Activated CD4-positive, alpha-beta T cell treated with anti-CD3 and anti-CD28 coated beads, Interleukin-2, amount 10 ng/mL, durations not matched to agents 24 days and 14 days (primary cell): ENCODE measurements at regions not wholly inside any gene's neighbourhood (a gene's known extent, or its start where the extent isn't known, plus 50 kb on each side); places are given as distances from the start of the nearest gene placed in this dataset.
A peak's percentile ranks its signal among the peaks of the same experiment; 100 is the strongest.

Source experiments
- DNase-seq: peaks from one replicate; pipeline ENCODE4 v3.0.0; 2022
- H3K27ac Mint-ChIP-seq: one replicate; pipeline ENCODE4 v1.8.0; 2022; ENCODE audit warnings: mild to moderate bottlenecking, mixed read lengths
- H3K27me3 Mint-ChIP-seq: one replicate; pipeline ENCODE4 v1.8.0; 2022; ENCODE audit warnings: mixed read lengths
- H3K36me3 Mint-ChIP-seq: one replicate; pipeline ENCODE4 v1.8.0; 2022; ENCODE audit warnings: low read depth, mild to moderate bottlenecking, mixed read lengths
- H3K4me1 Mint-ChIP-seq: one replicate; pipeline ENCODE4 v1.8.0; 2021; ENCODE audit warnings: mixed read lengths
- H3K4me3 Mint-ChIP-seq: one replicate; pipeline ENCODE4 v1.8.0; 2022; ENCODE audit warnings: mild to moderate bottlenecking, moderate library complexity, mixed read lengths
- H3K9me3 Mint-ChIP-seq: one replicate; pipeline ENCODE4 v1.8.0; 2021; ENCODE audit warnings: mixed read lengths
- intact Hi-C: fragments of 100-400 bp; cut with micrococcal nuclease; formaldehyde crosslinking; loops from one replicate; pipeline ENCODE4 v1.15.1; 2023

DNA sequence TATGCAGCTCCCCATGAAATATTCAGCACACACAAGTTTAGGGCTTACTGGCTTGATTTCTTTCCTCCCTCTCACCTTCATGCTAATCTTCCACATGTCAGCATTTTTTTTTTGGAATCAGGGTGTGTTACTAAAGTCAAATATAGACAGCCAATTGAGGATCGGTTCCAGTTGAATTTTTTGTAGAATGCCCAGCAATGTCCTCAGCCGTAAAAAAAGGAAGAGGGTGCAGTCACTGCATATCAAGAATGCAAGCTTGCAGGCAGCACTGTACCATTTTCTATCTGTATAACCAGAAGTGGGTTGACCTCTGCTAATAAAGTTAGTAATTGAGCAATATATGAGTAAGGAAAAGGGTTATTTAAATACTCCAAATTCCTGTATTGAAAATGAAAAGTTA lies 51.4 kb upstream of the CHMP2B start:
- DNase-seq: no peak
- H3K4me1 Mint-ChIP-seq: no peaks in the 10 kb centered on the region
- H3K27ac Mint-ChIP-seq: no peak overlapping the region
- H3K27me3 Mint-ChIP-seq: peaks cover 2% of the 10 kb centered on the region
- intact Hi-C loops: no loop called here
- H3K9me3 Mint-ChIP-seq: no peaks in the 10 kb centered on the region
- no peaks in the 10 kb centered on the region for H3K36me3 Mint-ChIP-seq
- no peak overlapping the region for H3K4me3 Mint-ChIP-seq

DNA sequence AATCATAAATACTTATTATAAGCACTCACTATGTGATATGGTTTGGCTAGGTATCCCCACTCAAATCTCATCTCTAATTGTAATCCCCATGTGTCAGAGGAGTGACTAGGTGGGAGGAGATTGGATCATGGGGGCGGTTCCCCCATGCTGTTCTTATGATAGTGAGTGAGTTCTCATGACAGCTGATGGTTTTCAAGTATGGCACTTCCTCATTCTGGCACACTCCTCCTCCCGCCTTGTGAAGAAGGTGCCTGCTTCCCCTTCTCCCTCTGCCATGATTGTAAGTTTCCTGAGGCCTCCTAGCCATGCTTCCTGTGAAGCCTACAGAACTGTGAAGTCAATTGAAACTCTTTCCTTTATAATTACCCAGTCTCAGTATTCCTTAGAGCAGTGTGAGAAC lies 53.3 kb upstream of the CHMP2B start:
- DNase-seq: no peak
- no peaks in the 10 kb centered on the region for H3K27me3 Mint-ChIP-seq
- intact Hi-C loops: loop anchor here (5.0 kb wide), 1 partner anchor 471 kb away; no protein-coding TSS in a partner anchor
- H3K4me3 Mint-ChIP-seq: no peak overlapping the region
- H3K9me3 Mint-ChIP-seq: no peaks in the 10 kb centered on the region
- no peaks in the 10 kb centered on the region for H3K36me3 Mint-ChIP-seq
- no peak overlapping the region for H3K27ac Mint-ChIP-seq
- no peaks in the 10 kb centered on the region for H3K4me1 Mint-ChIP-seq

DNA sequence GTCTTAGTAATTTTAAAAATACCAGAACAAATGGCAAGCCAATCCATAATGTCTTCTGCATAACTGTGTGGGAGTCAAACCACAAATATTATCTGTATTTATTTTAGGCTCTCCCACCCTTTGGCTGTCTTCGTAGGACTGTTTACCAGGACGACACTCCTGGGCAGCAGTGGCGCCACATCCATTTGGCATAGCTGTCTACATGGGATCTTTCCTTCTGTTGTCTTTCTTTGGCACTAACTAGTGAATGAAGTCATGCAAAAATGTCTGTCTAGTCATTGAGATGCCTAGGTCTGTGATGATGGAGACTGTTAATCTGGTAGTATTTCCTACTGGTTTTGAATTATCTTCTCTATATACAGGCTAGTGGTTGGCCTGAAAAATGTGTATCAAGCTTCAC lies 54.0 kb upstream of the CHMP2B start:
- Mint-ChIP-seq H3K36me3 (no peaks in the 10 kb centered on the region), H3K4me3 (no peak overlapping the region), H3K4me1 (no peaks in the 10 kb centered on the region), H3K9me3 (no peaks in the 10 kb centered on the region), H3K27ac (no peak overlapping the region), H3K27me3 (no peaks in the 10 kb centered on the region)
- intact Hi-C loops: loop anchor here (5.0 kb wide), 1 partner anchor 471 kb away; no protein-coding TSS in a partner anchor
- no peak for DNase-seq

DNA sequence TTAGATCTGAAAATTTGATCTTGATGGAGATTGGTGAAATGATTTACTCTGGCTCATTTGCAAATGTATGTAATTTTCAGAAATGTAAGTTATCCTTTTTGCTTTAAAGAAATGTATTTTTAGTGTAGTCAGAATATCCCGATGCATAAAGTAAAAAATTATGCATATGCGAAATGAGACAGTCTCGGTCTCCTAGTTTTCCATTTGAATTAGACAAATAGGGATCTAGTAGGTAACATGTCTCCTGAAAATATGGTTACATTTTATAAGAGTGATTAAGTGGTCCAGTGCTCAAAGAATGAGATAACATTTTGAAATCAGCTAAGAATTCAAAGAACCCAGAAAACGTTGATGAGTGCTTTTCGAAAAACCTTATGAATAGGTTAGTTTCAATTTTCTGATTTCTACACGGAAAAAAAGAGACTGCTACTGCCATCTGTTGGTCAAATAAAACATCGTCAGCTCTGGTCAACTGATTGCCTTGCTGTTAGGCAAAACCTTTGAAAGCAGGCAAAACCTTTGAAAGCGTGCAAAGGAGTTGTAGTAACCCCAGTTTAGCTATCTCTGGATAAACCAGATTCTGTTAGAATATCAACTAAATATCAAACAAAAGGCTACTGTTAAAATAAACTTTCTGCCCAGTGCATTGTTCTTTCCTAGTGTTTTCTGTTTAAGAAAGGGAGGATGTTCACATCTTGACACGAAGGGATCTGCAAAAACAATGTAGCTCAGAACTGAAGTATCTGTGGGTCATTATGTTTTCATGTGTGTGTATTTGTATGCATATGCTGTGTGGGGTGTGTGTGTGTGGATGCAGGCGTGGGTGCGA lies 59.3 kb upstream of the CHMP2B start:
- H3K4me3 Mint-ChIP-seq: peak overlapping the region; percentile 30

DNA sequence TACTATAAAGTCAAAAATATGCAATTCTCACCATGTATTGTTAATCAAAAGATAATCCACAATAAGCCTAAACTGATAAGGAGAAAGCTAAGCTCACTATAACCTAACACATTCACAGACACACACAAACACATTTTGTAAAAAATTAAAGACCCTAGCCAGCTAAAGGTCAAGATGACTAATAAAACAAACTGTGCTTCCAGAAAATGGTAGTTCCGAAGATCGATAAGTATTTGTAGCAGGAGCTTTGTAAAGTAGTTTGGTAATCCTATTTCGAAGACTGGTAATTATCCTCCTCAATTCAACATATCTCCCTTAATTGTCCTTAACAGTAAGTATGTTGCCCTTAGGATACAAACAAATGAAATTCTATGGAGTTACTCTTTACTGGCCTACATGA lies 62.9 kb upstream of the CHMP2B start:
- peaks cover 2% of the 10 kb centered on the region for H3K4me1 Mint-ChIP-seq
- peaks cover 8% of the 10 kb centered on the region for H3K27me3 Mint-ChIP-seq
- H3K27ac Mint-ChIP-seq: no peak overlapping the region
- no peak overlapping the region for H3K4me3 Mint-ChIP-seq
- H3K36me3 Mint-ChIP-seq: no peaks in the 10 kb centered on the region
- intact Hi-C loops: no loop called here
- no peaks in the 10 kb centered on the region for H3K9me3 Mint-ChIP-seq
- DNase-seq: no peak

More for the DNA sequence above, 59.3 kb upstream of the CHMP2B start:
- H3K36me3 Mint-ChIP-seq: no peaks in the 10 kb centered on the region
- peaks cover 5% of the 10 kb centered on the region for H3K27me3 Mint-ChIP-seq
- H3K9me3 Mint-ChIP-seq: no peaks in the 10 kb centered on the region
- H3K27ac Mint-ChIP-seq: no peak overlapping the region
- intact Hi-C loops: loop anchor here (1.0 kb wide), 2 partner anchors 198 to 394 kb away; no protein-coding TSS in a partner anchor
- H3K4me1 Mint-ChIP-seq: peaks cover 2% of the 10 kb centered on the region
- DNase-seq: peak; percentile 83

DNA sequence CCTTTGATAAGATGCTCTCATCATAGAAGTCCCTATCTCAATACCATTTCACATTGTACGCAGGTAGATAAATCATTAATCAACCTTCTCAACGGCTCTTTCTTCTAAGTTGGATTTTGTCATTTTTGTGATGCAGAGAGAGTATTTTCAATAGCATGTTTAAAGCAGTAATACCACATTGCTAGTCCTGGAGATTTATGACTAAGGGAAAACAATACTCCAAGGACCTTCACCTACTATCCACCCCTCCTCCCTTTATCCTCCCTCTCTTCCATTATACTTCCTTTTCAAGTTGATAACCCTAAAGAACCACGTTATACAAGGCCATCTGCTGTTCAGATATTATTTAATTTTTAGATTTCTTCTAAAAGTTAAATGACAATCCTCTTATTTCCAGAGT lies 65.3 kb upstream of the CHMP2B start:
- no peaks in the 10 kb centered on the region for H3K9me3 Mint-ChIP-seq
- no peak overlapping the region for H3K27ac Mint-ChIP-seq
- no peak for DNase-seq
- H3K27me3 Mint-ChIP-seq: peaks cover 8% of the 10 kb centered on the region
- H3K36me3 Mint-ChIP-seq: no peaks in the 10 kb centered on the region
- intact Hi-C loops: no loop called here
- H3K4me1 Mint-ChIP-seq: no peaks in the 10 kb centered on the region
- H3K4me3 Mint-ChIP-seq: no peak overlapping the region

DNA sequence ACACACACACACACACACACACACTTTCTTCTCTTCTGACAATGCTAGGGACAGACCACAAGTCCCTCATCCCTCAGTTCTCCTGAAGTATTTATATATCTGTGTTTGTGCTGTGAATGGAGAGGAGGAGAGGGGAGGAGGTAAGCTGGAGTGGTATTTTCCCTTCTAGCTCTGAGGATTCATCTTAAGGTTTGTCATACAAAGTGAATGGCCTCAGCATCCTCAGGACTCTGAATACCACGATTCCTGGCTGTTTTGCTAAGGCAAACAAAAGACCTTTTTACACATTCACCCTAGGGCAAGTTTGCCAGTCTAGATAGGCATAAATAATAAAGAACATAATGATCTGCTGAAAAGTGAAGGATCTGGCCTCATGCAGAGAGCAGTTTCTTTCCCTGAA lies 65.7 kb upstream of the CHMP2B start:
- H3K27ac Mint-ChIP-seq: no peak overlapping the region
- H3K27me3 Mint-ChIP-seq: peaks cover 8% of the 10 kb centered on the region
- no peaks in the 10 kb centered on the region for H3K36me3 Mint-ChIP-seq
- H3K4me3 Mint-ChIP-seq: no peak overlapping the region
- no peaks in the 10 kb centered on the region for H3K9me3 Mint-ChIP-seq
- DNase-seq: no peak
- intact Hi-C loops: no loop called here
- H3K4me1 Mint-ChIP-seq: no peaks in the 10 kb centered on the region

DNA sequence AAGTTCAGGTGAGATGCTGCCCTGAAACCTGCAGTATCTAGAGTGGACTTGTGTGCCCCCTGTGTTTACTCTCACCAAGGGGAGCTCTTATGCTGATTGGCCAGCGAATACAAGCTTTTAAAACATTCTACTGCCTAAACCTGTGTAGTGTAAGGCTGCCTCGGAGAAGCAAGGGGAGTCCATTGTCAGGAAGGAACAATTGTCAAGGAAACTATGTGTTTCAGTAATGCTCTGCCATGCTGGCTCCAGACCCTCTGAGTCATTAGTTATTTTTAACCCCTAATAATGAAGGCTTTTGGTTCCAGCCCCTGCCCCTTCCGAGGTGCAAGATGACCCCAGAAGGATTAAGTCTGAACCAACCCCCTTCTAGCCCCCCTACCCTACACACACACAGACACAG lies 66.1 kb upstream of the CHMP2B start:
- Mint-ChIP-seq H3K27ac (no peak overlapping the region), H3K9me3 (no peaks in the 10 kb centered on the region), H3K4me3 (no peak overlapping the region), H3K4me1 (no peaks in the 10 kb centered on the region), H3K36me3 (no peaks in the 10 kb centered on the region), H3K27me3 (peaks cover 6% of the 10 kb centered on the region)
- no peak for DNase-seq
- intact Hi-C loops: no loop called here

DNA sequence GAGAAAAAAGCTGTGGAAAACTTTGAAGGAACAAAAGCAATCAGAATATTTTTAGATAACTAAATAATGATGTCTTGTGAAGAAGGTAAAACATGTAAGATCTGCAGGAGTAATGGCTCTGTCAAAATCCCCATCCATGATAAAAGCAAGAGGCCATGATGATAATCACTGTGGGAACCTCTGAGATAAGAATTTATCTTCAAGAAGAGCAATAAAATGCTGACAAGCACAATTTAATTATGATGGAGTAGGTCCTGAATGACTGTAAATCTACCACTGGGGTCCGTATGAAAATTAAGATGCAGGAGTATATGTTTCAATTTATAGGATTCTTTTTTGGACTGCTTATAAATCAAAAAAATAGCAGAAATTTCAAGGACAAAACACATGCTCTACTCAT lies 68.3 kb upstream of the CHMP2B start:
- Mint-ChIP-seq H3K9me3 (no peaks in the 10 kb centered on the region), H3K4me3 (no peak overlapping the region), H3K4me1 (no peaks in the 10 kb centered on the region), H3K27me3 (peaks cover 3% of the 10 kb centered on the region), H3K27ac (no peak overlapping the region), H3K36me3 (no peaks in the 10 kb centered on the region)
- DNase-seq: no peak
- intact Hi-C loops: no loop called here

DNA sequence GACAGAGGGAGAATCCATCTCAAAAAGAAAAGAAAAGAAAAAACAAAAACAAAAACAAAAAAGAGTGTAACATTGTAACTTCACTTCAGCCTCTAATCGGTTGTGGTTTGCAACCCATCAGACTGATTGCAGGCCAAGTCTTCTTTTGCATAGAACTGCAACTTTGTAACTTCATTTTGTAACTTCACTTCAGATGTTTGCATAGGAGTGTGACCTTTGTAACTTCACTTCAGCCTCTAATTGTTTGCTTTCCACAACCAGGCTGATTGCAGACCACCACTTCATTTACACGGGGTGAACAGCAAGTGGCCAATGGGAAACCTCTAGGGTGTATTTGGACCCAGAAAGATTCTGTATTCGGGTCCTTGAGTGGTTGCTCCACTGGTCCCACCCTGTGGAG lies 79.1 kb upstream of the CHMP2B start:
- H3K36me3 Mint-ChIP-seq: no peaks in the 10 kb centered on the region
- DNase-seq: no peak
- no peaks in the 10 kb centered on the region for H3K4me1 Mint-ChIP-seq
- no peak overlapping the region for H3K4me3 Mint-ChIP-seq
- intact Hi-C loops: no loop called here
- no peak overlapping the region for H3K27ac Mint-ChIP-seq
- no peaks in the 10 kb centered on the region for H3K27me3 Mint-ChIP-seq
- peaks cover 4% of the 10 kb centered on the region for H3K9me3 Mint-ChIP-seq

DNA sequence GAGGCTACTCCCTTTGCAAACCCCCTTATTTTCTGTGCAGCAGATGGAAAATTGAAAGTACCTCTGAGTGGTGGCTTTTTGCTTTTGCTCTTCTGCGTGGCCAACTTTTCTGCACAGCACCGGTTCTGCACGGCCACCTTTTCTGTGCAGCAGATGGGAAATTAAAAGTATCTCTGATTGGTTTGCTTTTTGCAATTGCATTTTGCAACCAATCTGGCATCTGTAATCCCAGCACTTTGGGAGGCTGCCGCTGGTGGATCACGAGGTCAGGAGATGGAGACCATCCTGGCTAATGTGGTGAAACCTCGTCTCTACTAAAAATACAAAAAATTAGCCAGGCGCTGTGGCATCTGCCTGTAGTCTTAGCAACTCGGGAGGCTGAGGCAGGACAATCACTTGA lies 79.5 kb upstream of the CHMP2B start:
- no peaks in the 10 kb centered on the region for H3K4me1 Mint-ChIP-seq

DNA sequence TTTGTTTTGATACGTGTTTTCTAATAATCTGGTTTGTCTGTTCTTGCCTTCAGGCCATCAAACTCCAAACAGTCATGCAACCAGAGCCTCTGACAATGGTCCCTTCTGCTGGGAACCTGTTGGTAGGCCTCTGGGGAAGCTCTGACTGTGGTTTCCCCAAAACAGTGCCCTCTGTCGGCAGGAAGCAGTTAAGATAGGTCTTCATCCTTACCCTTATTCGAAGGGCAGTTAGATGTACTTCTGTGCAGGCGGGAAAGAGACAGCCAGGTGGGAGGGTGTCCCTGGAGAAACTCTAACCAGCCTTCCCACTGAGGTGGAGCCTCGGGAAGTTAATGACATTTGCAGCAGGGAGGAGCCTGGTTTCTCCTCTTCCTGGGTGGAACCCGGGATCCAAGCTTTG lies 81.6 kb upstream of the CHMP2B start:
- H3K36me3 Mint-ChIP-seq: no peaks in the 10 kb centered on the region

More for the DNA sequence above, 79.5 kb upstream of the CHMP2B start:
- Mint-ChIP-seq H3K27me3 (no peaks in the 10 kb centered on the region), H3K27ac (no peak overlapping the region), H3K36me3 (no peaks in the 10 kb centered on the region), H3K4me3 (no peak overlapping the region), H3K9me3 (peaks cover 4% of the 10 kb centered on the region)
- intact Hi-C loops: no loop called here
- no peak for DNase-seq

DNA sequence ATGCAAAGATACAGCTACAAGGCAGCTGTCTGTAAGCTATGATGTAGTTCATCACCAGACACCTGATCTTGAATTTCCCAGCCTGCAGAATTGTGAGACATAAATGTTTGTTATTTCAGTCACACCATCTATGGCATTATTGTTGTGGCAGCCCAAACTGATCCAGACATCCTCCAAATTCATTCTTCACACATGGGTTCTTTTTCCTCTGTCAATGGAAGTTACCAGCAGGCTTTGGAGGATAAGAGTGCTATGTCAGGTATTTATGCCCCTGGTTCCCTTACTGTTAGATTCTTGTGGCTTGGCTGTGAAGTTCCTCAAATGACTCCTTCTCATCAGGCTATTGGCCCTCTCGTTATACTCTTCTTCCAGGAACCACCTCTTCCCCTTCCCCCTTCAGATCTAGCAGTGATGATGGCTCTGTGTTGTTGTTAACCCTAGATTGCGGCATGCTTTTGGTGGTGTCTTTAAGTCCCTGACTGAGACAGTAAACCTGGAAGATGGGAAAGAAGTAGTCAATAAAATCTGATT lies 91.0 kb upstream of the CHMP2B start:
- H3K9me3 Mint-ChIP-seq: no peaks in the 10 kb centered on the region
- intact Hi-C loops: no loop called here

More for the DNA sequence above, 81.6 kb upstream of the CHMP2B start:
- no peaks in the 10 kb centered on the region for H3K4me1 Mint-ChIP-seq
- H3K4me3 Mint-ChIP-seq: no peak overlapping the region
- intact Hi-C loops: no loop called here
- H3K27me3 Mint-ChIP-seq: no peaks in the 10 kb centered on the region
- peak; percentile 64 for DNase-seq
- no peak overlapping the region for H3K27ac Mint-ChIP-seq
- H3K9me3 Mint-ChIP-seq: peaks cover 4% of the 10 kb centered on the region

DNA sequence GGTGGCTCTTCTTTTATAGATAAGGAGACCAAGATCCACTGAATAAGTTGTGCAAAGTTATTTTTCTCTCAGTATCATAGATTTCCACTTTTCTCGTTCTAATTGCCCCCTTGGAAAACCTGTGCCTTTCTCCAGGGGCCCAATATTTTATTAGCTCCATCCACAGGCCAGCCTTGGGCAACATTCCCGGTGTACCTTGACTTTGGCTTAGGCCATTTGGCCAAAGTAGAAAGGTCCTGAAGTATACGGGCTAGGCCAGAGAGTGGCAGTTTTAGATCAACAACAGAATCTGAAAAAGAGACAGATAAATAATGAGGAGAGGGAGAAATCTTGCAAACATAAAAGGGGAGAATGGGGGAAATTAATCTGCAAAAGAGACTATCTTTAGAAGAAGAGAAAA lies 91.7 kb upstream of the CHMP2B start:
- DNase-seq: no peak
- Mint-ChIP-seq H3K4me3 (no peak overlapping the region), H3K27ac (no peak overlapping the region), H3K27me3 (no peaks in the 10 kb centered on the region), H3K9me3 (no peaks in the 10 kb centered on the region), H3K36me3 (no peaks in the 10 kb centered on the region), H3K4me1 (no peaks in the 10 kb centered on the region)
- intact Hi-C loops: no loop called here

More for the DNA sequence above, 91.0 kb upstream of the CHMP2B start:
- Mint-ChIP-seq H3K36me3 (no peaks in the 10 kb centered on the region), H3K27me3 (no peaks in the 10 kb centered on the region), H3K4me1 (no peaks in the 10 kb centered on the region), H3K4me3 (no peak overlapping the region), H3K27ac (no peak overlapping the region)
- no peak for DNase-seq
